GM19240 (cell line): ENCODE measurements at regions not wholly inside any gene's neighbourhood (a gene's known extent, or its start where the extent isn't known, plus 50 kb on each side); places are given as distances from the start of the nearest gene placed in this dataset.

ENCODE experiments used
- DNase-seq: peaks from one replicate; pipeline ENCODE4 v3.0.0; 2011; ENCODE audit warnings: low spot score; ENCODE audit not compliant: insufficient read length

DNA sequence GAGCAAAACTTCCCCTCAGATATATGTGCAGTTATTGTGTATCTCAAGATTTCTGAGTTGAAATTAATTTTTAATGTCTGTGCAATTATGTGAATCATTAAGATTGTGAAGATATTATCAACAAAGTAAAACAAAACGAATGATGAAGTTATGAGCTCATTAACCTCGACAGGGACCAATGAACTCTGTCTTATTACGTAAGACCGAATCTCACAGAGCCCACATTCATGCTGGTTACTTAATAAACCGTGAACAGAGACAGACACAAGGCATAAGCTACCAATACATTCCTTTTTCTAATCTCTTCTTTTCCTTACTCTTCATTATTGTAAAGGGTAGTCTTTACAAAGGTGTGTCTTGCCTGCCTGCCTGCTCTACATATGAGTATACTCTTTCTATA is 568.7 kb downstream of the RPS29 start:
- no peak for DNase-seq

DNA sequence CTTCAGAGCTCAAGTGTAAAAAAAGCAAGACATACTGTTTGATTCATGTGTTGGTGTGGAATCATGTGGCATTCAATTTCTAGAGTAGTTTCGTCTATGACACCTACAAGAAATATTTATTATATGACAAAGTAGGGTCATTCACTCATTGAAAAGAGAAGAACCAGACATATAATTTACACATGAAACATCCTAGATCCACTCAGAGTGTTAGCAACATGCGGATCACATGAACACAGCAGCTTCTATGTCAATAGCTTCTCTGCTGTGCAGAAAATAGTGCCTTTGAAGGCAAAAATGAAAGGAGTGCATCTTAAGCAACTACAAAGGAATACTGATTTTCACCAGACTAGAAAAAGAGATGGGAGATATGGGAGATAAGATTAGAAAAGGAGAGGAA is 569.8 kb downstream of the RPS29 start:
- DNase-seq = no peak

DNA sequence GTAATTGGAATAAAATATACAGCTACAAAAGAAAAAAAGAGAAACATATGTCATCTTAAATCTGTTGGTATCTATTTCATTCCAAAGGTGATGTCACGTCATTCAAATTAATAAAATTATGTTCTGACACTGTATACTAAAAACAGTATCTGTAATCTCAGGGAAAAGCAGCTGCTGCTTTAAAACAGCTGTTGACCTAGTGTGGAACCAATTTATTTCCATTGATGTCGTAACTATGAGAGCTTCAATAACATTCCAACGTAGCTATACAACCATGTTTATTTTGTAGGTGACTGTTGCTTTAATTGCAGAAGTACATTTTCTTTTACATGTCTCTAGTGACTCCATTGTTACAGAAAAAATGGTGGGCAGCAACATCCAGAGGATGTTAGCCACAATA is 571.7 kb downstream of the RPS29 start:
- DNase-seq = no peak

DNA sequence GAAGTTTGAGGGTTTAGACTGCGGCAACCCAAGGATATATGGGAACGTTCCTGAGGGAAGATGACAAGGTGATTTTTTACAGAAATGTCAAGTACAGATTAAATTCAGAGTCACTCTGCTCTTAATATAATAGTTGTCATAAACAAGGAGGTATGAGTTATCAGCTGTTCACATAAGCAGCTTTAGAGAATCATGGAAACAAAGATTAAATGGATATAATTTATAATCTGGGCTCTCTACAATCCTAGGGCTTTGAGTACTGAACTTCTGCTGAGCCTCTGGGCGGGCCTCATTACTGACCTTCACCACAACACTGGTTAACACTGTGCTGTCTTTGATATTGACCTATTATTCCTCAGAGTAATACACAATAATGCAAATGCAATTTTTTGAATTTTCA is 577.8 kb downstream of the RPS29 start:
- no peak for DNase-seq

DNA sequence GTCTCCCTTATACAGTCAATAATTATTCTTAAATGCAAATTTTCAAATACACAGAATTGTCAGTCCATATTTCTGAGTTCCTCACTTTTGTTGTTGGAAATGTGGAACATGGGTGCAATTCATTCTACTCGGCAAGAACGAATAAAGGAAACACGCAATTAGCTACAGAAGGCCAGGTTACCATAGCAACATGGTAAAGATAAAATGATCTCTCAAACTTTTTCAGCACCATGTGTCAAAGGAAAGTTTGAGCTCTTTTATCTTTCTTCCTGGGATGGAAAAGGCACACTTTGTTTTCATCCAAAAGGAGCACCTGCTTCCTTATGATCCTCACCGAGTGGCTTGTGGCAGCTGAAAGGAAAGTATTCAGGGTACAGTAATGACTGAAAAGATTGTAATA is 595.0 kb downstream of the RPS29 start:
- DNase-seq = no peak

DNA sequence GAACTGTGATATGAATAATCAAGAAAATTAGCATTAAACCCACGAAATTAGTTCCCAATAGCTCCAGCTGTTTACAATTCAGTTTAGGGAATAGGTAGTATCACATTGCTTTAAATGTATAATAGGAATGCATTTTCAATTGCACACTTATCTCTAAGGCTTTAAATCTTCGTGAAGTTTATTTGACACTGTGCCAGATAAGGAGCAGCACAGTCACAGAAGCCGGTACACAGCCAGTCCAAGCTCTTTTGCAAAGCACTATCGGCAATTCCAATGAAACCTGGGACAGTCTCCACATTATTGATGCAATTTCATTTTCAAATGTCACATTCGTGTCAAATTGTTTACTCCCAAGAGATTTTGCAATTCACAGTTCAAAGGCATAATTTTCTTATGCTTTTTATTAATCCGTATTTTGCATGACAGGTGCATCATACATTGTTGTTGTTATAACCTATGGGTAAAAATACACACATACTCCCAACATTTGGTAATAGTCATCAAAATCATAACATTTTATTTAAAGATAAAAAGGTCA is 602.8 kb downstream of the RPS29 start:
- no peak for DNase-seq

DNA sequence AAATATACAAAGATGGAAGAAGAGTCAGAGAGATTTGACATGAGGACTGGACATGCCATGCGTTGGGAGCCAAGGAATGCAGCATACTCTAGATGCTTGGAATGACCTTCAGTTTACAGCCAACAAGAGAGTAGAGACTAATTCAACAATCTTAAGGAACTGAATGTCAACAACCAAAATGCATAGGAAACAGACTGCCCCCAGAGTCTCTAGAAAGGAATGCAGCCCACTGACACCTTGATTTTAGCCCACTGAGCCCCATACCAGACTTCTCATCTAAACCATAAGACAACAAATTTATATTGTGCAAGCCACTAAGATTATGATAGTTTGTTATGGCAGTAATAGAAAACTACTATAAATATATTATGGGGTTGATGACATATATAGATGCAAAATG is 611.2 kb downstream of the RPS29 start:
- DNase-seq = no peak

DNA sequence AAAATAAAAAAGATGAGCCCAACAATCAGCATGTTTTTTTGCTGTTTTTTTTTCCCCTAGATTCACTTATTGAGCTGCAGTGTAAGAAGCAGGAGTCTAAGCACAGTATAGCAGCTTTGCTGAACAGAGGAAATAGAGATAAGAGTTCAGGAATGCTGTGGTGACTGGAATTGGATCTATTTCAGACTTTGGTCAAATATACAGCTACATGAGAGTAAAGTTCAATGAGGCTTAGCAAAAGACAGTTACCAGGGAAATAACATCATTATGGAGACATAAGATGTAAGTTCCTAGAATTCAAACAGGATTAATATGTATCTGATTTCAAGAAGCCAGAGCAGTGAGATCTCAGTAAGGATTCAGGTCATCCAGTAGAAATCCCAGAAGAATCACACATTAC is 613.0 kb downstream of the RPS29 start:
- DNase-seq = no peak

DNA sequence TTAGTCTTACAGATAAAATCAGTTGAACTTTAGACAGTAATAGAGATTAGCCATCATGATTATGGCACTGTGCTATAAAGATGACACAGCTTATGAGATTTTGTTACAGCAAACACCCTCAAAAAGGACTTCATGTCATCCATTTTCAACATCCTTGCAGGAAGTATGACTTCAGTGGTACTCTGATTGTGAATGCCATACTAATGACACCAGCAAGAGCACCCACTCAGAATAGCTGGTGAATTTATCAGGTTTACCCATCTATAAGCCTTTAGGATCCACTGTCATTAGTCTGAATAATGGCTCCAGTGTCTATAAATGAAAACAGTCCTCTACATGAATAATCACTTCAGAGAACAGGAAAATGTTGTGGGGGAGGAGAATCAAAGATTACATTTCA is 615.2 kb downstream of the RPS29 start:
- DNase-seq = no peak

DNA sequence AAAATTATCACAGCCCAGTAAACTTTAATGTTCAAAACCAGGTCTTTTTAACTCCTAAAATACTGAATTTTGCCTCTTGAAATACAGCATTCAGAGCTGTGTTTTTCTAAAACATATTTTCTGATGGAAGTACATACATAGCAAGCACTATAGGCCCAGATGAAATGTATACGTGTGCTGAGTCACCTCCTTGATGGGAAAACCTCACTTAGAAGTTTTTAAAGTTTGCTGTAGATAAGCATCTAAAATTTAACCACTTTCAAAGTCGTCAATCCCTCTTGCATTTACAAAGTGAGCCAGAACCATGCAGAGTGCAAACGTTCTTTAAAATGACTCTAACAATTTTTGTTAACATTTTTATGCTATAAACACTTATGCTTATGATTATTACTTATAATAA is 618.8 kb downstream of the RPS29 start:
- no peak for DNase-seq

DNA sequence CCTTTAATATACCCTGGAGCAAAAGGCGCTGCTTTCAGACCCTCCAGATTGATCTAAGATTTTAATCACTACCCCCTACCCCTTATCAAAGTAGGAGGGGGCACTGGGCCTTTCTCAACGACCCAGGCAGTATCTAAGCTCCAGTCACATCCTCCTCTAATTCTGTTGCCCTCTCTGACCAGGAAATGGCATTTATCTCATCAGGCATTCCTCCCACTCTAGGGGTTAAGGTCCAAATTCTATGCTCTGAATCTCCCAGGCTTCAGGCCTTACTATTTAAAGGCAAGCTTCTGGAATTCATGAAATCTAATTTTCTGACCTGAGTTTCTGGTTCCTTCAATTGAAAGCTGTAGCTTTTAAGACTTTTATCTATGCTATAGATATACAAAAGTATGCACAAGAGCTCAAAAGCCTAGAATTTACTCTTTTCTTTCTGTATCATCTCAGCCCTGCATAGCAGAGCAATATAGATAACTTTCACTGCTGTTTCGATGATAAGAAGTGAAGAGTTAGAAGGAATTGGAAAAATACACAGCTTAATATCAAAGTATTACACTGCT is 622.9 kb downstream of the RPS29 start:
- DNase-seq = no peak

DNA sequence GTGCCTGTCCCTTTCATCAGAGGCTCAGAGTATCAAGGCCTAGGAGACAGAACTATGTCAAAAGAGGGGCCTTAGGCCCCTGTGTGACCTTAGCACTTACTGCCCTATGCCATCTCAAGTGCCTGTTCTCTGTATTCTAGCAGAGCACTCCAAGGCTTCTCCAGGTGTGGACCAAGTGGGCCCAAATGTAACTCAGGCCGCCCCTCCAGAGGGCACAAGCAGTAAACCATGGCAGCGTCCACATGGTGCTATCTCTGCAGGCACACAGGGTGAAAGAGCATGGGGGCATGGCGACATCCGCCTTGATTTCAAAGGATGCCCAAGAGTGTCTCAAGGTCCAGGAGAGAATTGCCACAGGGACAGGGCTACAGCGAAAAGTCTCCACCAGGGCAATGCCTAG is 628.7 kb downstream of the RPS29 start:
- no peak for DNase-seq

DNA sequence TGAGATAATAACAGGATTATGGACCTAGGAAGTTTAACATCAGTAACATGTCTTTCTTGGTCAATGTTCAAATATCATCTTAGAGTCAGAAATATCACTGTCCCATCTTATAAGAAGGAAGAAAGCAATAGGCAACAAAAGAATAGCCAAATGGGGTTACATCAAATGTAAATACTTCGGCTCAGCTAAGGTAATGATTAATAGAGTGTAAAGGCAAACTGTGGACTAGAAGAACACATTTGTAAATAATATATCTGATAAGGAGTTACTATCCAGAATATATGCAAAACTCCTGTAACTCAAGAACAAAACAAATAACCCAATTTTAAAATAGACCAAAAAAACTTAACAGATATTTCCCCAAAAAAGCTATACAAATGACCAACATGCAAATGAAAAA is 630.3 kb downstream of the RPS29 start:
- no peak for DNase-seq

DNA sequence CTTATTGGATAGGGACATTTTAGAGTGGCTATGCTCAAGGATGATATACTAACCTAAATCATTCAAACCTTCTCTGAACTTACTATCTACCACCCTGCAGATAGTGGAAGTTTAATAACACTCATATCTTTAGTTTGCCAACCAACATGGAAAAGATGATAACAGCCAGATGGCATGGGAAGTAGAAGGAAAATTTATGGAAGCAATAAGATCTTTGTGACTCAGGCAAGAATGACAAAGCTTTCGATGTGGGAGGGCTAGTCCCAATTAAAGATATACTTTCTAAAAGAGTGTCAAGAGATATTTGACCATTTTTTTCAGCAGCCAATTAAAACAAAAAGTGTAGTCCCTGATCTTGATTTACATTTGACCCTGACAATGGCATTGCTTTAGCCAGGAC is 631.7 kb downstream of the RPS29 start:
- no peak for DNase-seq

DNA sequence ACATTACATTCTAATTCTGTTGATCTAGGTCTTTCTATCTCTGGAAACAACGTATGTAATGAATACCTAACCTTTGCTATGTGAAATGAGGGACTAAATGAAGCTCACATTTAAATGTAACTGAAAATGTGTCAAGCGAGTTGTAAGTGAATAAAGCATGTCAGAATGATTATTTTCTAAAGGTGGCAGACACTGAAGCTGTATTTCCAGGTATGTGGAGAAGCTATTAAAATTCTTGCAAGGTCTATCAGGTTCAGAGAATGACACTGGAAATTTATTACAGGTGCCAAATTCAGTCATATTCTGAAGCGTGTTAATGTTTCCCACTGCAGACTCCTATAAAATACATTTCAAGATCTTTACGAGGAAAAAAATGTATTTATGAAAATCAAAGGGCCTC is 641.4 kb downstream of the RPS29 start:
- no peak for DNase-seq

DNA sequence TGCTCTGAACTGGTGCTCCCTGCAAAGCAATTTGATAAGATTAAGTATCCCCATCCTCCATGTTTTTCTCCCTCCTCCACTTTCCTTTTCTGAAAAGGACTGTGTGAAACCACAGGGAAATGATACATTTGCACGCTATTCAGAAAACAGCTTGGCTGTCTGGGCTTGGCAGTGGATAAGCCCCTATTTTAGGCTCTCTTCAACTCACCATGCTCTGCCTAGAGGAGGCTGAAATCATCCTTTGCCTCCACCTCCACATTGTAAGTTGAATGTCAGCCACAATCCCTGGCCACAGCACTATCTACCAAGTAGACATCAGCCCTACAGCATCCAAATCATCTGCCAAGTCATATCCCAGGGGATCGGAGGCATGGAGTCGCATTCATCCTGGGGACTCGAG is 642.3 kb downstream of the RPS29 start:
- no peak for DNase-seq

DNA sequence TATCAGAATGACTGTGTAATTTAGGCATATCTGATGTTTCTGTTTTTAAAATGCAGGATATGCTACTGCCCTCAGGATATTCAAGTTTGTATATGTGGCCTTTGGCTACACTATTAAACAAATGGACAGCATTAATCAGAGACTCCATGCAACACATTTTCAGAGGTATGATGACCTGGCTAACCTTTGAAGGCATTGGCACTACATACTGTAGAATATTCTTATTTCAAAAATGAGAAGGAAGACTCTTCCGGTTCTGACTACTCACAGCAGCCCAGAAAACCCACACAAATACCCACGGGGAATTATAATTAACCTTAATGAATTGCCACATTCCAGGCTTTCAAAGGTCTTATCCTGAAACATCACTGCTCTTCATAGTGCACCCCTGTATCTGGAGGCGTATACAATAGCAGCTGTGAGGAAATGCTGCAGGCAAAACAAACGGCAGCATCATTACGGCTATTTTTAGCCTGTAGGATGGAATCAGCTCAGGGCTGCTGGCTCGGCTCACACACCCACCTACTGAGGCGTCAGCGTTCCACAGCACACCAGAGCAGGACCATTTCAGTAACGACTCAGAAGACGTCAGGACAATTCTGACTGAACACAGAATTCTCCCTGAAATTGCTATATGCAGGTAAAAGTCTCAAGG is 648.5 kb downstream of the RPS29 start:
- no peak for DNase-seq

DNA sequence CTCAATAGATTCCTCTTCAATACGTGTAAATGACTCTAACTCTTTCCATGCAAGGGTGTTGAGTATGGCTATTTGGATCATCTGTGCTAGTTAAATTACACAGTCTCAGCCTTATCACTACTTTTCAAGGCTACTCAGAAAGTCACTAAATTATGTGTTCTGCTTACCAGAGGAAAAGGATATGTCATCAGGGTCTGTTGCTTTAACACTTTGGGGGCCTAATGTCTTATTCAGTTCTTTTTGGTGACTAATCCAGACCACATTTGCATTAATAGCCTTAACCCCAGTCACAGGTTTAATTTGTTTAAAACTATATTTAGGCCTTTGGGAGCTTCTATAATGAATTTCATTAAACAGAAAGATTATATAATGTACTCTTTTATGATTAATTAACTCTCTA is 649.3 kb downstream of the RPS29 start:
- DNase-seq = no peak

DNA sequence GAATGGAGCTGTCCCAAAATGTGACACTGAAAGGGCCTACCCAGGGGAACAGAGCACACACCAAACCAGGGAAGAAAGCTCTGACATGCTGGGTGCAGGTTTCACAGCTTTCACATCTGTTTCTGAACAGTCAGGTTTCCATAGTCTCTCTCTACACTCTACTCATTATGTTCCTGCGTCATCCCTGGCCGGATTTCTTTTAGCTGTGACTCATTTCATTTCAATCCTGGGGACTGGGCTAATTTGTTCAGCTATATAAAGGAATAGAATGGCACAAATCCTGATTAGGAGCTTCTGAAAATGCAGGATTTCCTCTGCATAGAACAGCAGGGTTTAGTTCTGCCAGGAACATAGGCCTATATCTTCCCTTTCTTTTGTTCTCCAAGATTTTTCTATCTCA is 649.8 kb downstream of the RPS29 start:
- no peak for DNase-seq

DNA sequence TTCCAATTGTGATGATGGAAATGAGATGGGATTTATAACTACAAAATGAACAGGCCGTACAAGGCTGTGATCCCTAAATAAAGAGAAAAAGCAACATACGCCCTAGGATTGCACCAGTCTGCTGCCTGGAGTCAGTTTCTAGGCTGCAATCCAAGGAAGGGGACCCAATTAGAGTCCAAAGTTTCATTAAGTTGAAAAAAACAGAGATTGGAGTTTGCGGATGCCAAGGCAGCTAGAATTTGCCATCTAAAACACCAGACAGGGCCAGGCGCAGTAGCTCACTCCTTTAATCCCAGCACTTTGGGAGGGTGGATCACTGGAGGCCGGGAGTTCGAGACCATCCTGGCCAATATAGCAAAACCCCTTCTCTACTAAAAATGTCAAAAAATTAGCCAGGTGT is 661.0 kb downstream of the RPS29 start:
- no peak for DNase-seq

DNA sequence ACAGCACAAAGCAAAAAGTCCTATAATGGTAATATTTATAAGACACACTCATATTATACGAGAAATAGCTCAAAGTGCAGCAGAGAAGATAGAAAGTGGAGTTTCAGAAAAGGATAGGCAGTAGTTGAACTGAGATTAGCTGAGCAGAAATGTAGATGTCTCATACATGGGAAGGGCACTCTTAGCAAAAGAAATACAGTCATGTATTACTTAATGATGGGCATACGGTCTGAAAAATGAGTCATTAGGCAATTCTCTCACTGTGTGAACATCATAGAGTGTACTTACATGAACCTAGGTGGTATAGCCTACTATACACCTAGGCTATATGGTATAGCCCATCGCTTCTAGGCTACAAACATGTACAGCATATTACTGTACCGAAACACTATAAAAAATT is 671.3 kb downstream of the RPS29 start:
- no peak for DNase-seq

DNA sequence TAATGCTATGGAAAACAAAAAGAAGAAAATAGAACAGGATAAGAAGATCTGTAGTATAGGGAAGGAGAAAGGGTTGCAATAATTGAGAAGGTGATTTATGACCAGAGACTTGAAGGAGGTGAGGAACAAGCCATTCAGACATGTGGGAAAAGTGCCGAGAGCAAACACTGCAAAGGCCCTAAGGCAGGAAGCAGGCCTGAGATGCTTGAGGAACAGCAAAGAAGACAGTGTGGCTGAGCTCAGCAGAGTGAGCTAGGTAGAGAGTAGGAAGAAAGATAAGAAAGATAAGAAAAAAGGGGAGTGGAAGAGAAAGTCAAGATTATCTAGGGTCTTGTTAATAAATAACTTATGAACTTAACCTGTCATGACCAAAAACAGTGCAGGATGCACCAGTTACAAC is 671.8 kb downstream of the RPS29 start:
- DNase-seq = no peak

DNA sequence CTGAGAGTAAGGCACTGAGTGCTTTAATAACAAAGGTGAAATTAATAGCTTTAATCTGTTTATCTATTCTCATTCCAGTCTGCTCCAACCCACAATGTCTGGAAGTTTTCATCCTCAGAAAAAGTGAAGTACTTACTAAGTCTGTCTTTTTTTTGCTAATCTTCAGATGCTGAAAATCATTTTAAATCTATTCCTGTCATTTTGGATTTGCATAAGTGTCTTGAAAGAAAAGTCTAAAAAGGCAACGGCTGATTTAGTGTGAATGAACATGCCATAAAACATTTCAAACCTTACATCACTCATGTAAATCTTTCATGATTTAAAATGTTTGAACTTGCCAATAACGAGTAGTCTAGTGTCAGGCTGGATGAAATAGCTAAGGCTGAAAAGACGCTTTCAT is 685.6 kb downstream of the RPS29 start:
- no peak for DNase-seq

DNA sequence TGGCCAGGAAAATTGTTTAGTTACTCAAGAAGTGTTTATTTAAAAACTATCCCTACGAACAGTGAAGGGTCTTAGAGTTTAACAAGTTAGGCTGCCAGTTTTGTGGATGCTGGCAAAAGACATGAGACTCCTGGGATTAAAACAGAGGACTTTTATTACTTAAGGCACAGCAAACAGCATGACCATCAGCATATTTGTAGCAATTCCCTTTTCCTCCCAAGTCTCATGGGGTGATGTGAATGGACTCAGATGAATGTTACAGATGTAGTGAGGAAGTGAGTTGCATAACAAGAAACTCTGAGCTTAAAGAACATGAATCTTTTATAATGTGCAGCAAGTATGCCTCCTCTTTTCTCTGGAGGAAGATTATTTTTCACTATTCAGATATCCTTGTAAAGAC is 695.8 kb downstream of the RPS29 start:
- no peak for DNase-seq
